Esophagus squamous epithelium (tissue), 5 donors: ENCODE measurements at regions not wholly inside any gene's neighbourhood (a gene's known extent, or its start where the extent isn't known, plus 50 kb on each side); places are given as distances from the start of the nearest gene placed in this dataset.

ENCODE experiments used
- DNase-seq: peaks from one replicate; lab custom pipeline; 2025; lab: John Stamatoyannopoulos, UW
- H3K27ac ChIP-seq, 4 donors: fragments of 200-600 bp; sonication (generic); one replicate each; pipeline ENCODE4 v1.5.1; 2016 to 2019; ENCODE audit warnings: mild to moderate bottlenecking in 1 of 4
- H3K27me3 ChIP-seq, 4 donors: fragments of 200-600 bp; sonication (generic); 1 replicate in 3 of 4; 2 replicates in 1 of 4; pipeline versions ENCODE4 v1.5.1 to v1.6.0; 2017 to 2021; ENCODE audit warnings: antibody characterized with exemption in 1 of 4
- H3K36me3 ChIP-seq, 3 donors: fragments of 200-600 bp; sonication (generic); one replicate each; pipeline ENCODE4 v1.5.1; 2016 to 2019
- H3K4me1 ChIP-seq, 3 donors: fragments of 200-600 bp; sonication (generic); one replicate each; pipeline ENCODE4 v1.5.1; 2017 to 2019
- H3K4me3 ChIP-seq, 4 donors: fragments of 200-600 bp; sonication (generic); 1 replicate in 3 of 4; 2 replicates in 1 of 4; pipeline ENCODE4 v1.5.1; 2016 to 2019; ENCODE audit warnings: mild to moderate bottlenecking in 2 of 4, moderate library complexity in 1 of 4
- H3K9me3 ChIP-seq, 3 donors: fragments of 200-600 bp; sonication (generic); one replicate each; pipeline ENCODE4 v1.5.1; 2016 to 2019
- POLR2A ChIP-seq, 4 donors: fragments of 450-650 bp; IDR thresholded peaks; one replicate each; pipeline ENCODE4 v1.6.1; 2017; ENCODE audit warnings: antibody characterized with exemption in 4 of 4, mild to moderate bottlenecking in 4 of 4, moderate library complexity in 3 of 4
- WGBS, 2 donors: methylation state at CpG; one replicate each; pipeline ENCODE4 v1.1.5; 2018; 5-methylcytosine and 5-hydroxymethylcytosine counted together
- intact Hi-C: fragments of 100-400 bp; cut with DNase I; formaldehyde crosslinking; loops from one replicate; pipeline ENCODE4 v1.15.0; 2022
- TF ChIP-seq, protein P1 (sequence below), 6 experiments: fragments of 450-650 bp in 4 of 6; fragments of 200-600 bp in 2 of 6; sonication (generic) in 2 of 6; IDR thresholded peaks; one replicate each; pipeline ENCODE4 v1.5.1; 2016 to 2019; ENCODE audit warnings: antibody characterized with exemption in 6 of 6, mild to moderate bottlenecking in 4 of 6, moderate library complexity in 4 of 6
- donor health status: DM: yes; HTN: yes; CAD: no.

DNA sequence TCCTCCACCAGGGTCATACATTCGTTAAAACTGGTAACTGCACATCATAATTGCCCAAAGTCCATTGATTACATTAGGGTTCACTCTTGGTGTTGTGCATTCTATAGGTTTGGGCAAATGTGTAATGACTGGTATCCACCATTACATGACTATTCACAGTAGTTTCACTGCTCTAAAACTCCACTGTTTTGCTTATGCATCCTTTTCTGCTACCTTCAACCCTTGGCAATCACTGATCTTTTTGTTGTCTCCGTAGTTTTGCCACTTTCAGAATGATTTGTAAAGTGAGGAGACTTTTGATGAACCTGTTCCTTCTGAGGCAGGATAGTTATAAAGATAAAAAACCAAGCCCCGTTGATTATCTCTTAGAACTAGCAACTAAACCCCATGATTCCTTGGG lies 187.3 kb upstream of the MCHR2 start:
- no peak for TF ChIP-seq POLR2A (IDR thresholded peaks at IDR 0.05)
- TF ChIP-seq, protein P1, sequence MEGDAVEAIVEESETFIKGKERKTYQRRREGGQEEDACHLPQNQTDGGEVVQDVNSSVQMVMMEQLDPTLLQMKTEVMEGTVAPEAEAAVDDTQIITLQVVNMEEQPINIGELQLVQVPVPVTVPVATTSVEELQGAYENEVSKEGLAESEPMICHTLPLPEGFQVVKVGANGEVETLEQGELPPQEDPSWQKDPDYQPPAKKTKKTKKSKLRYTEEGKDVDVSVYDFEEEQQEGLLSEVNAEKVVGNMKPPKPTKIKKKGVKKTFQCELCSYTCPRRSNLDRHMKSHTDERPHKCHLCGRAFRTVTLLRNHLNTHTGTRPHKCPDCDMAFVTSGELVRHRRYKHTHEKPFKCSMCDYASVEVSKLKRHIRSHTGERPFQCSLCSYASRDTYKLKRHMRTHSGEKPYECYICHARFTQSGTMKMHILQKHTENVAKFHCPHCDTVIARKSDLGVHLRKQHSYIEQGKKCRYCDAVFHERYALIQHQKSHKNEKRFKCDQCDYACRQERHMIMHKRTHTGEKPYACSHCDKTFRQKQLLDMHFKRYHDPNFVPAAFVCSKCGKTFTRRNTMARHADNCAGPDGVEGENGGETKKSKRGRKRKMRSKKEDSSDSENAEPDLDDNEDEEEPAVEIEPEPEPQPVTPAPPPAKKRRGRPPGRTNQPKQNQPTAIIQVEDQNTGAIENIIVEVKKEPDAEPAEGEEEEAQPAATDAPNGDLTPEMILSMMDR (IDR thresholded peaks at IDR 0.05): no peak
- Histone ChIP-seq H3K9me3 (no peaks in the 10 kb centered on the region), H3K27ac (no peak overlapping the region), H3K27me3 (no peaks in the 10 kb centered on the region), H3K4me1 (peaks cover 0 to 4% (median 0%) of the 10 kb centered on the region in 3 donors), H3K4me3 (no peak overlapping the region), H3K36me3 (no peaks in the 10 kb centered on the region)
- intact Hi-C loops: no loop called here
- 76 to 81% methylated on average over 3 of the region's 3 CpGs for WGBS, 2 donors
- no peak for DNase-seq

DNA sequence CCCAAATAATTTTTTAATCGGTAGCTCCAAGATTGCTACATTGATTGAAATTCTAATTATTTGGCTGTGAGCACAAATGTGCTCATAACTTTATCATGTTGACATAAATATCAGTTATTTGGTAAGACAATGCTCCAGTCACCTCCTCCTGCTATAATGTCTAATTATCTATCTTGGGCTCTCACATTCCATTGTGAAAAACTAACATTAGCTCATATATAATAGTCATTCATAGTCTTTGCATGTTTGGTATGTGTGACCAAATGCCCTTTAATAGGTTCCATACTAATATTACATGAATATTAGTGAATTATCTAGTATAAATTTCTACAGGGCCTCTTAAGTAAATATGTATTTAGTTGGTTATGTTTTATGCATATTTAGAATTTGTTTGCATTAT lies 185.6 kb upstream of the MCHR2 start:
- 96% methylated on average over 1 of the region's 1 CpG for WGBS, 2 donors
- Histone ChIP-seq H3K27me3 (no peaks in the 10 kb centered on the region), H3K27ac (no peak overlapping the region), H3K4me1 (peaks cover 0 to 11% (median 0%) of the 10 kb centered on the region in 3 donors), H3K9me3 (no peaks in the 10 kb centered on the region), H3K4me3 (no peak overlapping the region), H3K36me3 (no peaks in the 10 kb centered on the region)
- TF ChIP-seq POLR2A (IDR thresholded peaks at IDR 0.05): no peak
- TF ChIP-seq, protein P1 (IDR thresholded peaks at IDR 0.05): no peak
- intact Hi-C loops: no loop called here
- no peak for DNase-seq

DNA sequence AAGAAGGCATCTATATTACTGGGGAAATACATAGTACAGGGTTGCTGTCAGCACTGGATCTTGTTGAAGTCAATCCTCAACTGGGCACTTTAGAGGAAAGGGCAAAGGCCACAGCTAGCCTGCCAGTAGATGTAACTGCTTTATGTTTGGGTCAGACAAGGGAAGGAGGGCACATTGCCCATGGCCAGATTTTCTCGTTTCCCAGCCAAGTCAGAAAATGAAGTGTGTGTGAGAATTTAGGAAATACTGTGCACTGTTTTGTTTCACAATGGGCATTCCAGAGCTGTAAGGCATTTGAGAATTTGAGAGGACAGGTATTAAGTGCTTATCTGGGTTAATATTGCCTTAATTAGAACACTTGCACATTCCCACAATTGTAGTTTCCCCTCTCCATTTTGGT lies 183.9 kb upstream of the MCHR2 start:
- H3K4me1 ChIP-seq: peaks cover 0 to 11% (median 0%) of the 10 kb centered on the region in 3 donors
- H3K27ac ChIP-seq: no peak overlapping the region
- TF ChIP-seq, protein P1 (IDR thresholded peaks at IDR 0.05): no peak
- no peak for TF ChIP-seq POLR2A (IDR thresholded peaks at IDR 0.05)
- no peaks in the 10 kb centered on the region for H3K36me3 ChIP-seq
- no peaks in the 10 kb centered on the region for H3K9me3 ChIP-seq
- intact Hi-C loops: no loop called here
- 46 to 53% methylated on average over 1 of the region's 1 CpG for WGBS, 2 donors
- DNase-seq: no peak
- H3K4me3 ChIP-seq: no peak overlapping the region
- no peaks in the 10 kb centered on the region for H3K27me3 ChIP-seq

DNA sequence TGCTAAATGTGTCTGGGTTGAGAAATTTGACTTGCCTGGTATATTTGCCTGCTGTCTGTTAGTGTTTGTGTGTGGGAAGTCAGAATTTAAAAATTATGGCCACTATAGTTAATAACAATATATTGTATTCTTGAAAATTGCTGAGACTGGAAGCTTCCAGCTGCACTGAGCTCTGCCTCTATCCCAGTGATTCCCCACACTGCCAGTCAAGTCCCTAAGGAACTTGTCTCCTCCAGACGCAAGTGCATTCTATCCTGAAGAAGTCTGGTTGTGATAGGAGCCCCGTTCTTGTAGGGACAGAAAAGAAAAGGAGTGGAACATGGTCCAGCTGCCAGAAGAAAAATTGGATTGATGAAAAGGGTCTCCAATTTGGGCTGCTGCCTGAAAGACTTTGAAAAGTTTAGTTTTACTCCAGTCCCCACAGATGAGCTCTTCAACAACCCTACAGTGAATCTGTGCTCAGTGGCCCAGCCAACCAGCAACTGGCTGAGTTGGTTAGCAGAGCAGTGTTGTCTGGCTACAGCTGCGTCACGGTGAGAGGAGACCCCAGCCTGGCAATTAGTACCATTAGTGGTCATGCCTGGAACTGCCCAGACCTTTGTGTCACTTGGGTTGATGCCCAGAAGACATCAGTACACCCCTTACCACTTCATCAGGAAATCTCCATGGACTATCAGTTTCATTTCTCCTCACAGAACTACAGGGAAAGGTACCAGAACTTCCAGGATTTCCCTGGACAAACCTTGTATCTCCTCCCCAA lies 183.1 kb upstream of the MCHR2 start:
- Histone ChIP-seq H3K4me1 (peaks cover 0 to 11% (median 0%) of the 10 kb centered on the region in 3 donors), H3K36me3 (no peaks in the 10 kb centered on the region), H3K27ac (no peak overlapping the region), H3K9me3 (no peaks in the 10 kb centered on the region), H3K4me3 (no peak overlapping the region), H3K27me3 (no peaks in the 10 kb centered on the region)
- WGBS, 2 donors: 62 to 81% methylated on average over 2 to 4 of the region's 4 CpGs
- intact Hi-C loops: no loop called here
- TF ChIP-seq POLR2A (IDR thresholded peaks at IDR 0.05): no peak
- TF ChIP-seq, protein P1 (IDR thresholded peaks at IDR 0.05): no peak
- DNase-seq: no peak

DNA sequence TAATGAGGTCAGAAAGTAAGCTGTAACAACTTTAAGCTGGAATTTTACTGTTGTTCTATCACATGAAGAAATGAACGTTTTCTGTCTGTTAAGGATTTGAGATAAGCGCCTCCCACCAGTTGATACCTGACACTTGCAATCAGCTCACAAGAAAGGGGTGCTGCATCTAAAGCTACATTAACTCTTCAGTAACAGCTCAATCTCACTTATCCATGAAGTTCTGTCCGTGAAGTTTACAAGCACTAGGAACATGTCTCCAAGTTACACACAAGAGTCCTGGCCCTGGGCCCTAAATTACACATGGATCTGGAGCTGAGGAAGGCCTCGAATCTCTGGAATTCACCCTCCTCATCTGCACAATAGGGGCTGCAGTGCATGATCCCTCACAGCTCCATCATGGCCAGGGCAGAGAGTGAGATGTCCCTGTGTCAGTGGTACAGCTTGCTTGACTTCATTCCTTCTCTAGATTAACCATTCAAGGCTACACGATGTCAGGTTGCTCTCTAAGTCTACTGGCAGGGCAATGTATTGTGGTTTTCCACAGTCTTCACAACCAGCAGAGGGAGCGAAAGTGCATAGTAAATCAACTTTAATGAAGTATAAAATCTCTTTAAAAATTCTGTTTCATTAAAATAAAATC lies 182.4 kb upstream of the MCHR2 start:
- no peak for TF ChIP-seq POLR2A (IDR thresholded peaks at IDR 0.05)
- TF ChIP-seq, protein P1 (IDR thresholded peaks at IDR 0.05): peak in 3 of 6 experiments; percentile 24 to 30 (median 28)
- DNase-seq: no peak
- Histone ChIP-seq H3K9me3 (no peaks in the 10 kb centered on the region), H3K27me3 (no peaks in the 10 kb centered on the region), H3K27ac (no peak overlapping the region), H3K4me1 (peaks cover 0 to 11% (median 0%) of the 10 kb centered on the region in 3 donors), H3K4me3 (no peak overlapping the region), H3K36me3 (no peaks in the 10 kb centered on the region)
- intact Hi-C loops: no loop called here
- 19 to 24% methylated on average over 5 to 6 of the region's 6 CpGs for whole genome bisulfite sequencing, 2 donors
